GM12872 (cell line): ENCODE measurements at regions not wholly inside any gene's neighbourhood (a gene's known extent, or its start where the extent isn't known, plus 50 kb on each side); places are given as distances from the start of the nearest gene placed in this dataset.

Experiments used
- CTCF ChIP-seq: IDR thresholded peaks from 3 replicates; pipeline ENCODE4 v1.5.1; 2011; ENCODE audit warnings: low read depth, mild to moderate bottlenecking, low read length, moderate library complexity; ENCODE audit not compliant: insufficient read depth

GRCh38 chr13:60838581-60838980, 441.6 kb downstream of the TDRD3 start:
- TF ChIP-seq CTCF, result no peak

GRCh38 chr13:60837806-60838205, 440.8 kb downstream of the TDRD3 start:
- no peak for TF ChIP-seq CTCF

GRCh38 chr13:60836821-60837220, 439.8 kb downstream of the TDRD3 start:
- no peak for TF ChIP-seq CTCF

GRCh38 chr13:60811581-60811980, 414.6 kb downstream of the TDRD3 start:
- no peak for TF ChIP-seq CTCF

GRCh38 chr13:60798503-60798902, 401.5 kb downstream of the TDRD3 start:
- no peak for TF ChIP-seq CTCF

GRCh38 chr13:60797112-60797511, 400.1 kb downstream of the TDRD3 start:
- no peak for TF ChIP-seq CTCF

GRCh38 chr13:60794751-60795150, 397.7 kb downstream of the TDRD3 start:
- TF ChIP-seq CTCF, result no peak

- no peak for TF ChIP-seq CTCF
Measured at GRCh38 chr13:60790620-60791019, 393.6 kb downstream of the TDRD3 start.
